ENCODE measurements at regions not wholly inside any gene's neighbourhood (a gene's known extent, or its start where the extent isn't known, plus 50 kb on each side); places are given as distances from the start of the nearest gene placed in this dataset.

DNA sequence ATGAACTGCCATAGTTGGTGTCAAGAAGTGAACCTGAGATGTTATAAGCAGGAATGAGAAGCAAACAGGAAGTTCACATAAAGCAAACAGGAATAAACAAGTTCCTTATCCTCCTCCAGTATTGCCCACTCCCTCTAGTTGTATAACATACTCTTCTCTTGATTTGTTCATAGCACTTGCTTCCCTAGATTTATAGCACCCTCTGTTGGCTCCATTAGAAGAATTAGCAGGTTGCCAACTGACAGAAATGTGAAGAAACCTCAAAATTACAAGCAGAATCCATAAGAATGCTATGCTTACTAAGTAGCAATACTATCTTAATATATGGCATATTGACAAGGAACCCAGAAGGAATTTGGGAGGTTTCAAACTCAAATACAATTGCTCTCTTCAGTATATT lies 195.4 kb downstream of the TBX18 start:
- Histone ChIP-seq H3K9me1 (ENCODE audit: control insufficient read depth, insufficient read depth, low read length) (no peaks in the 10 kb centered on the region), H3K4me2 (ENCODE audit: insufficient read depth, low read length) (no peak overlapping the region), H3K27ac (ENCODE audit: extremely low read depth, low read depth, low read length) (no peak overlapping the region), H3K4me1 (replicated peaks in 1 of 2; ENCODE audit: control insufficient read depth in 2 of 2, insufficient read depth in 2 of 2, low read length in 2 of 2) (no peaks in the 10 kb centered on the region), H3K4me3 (no peak overlapping the region), H3K79me2 (ENCODE audit: control insufficient read depth, insufficient read depth, low read length) (no peaks in the 10 kb centered on the region), H3K9me3 (replicated peaks; ENCODE audit: control insufficient read depth, insufficient read depth, low read depth, low read length) (no peaks in the 10 kb centered on the region), H4K20me1 (replicated peaks; ENCODE audit: control insufficient read depth, insufficient read depth, low read length) (no peaks in the 10 kb centered on the region), H2AFZ (ENCODE audit: low read depth, low read length) (no peak overlapping the region), H3K27me3 (ENCODE audit: control insufficient read depth in 2 of 2, insufficient read depth in 2 of 2, low read length in 2 of 2) (no peaks in the 10 kb centered on the region), H3K9ac (ENCODE audit: insufficient read depth in 1 of 2, low read depth in 2 of 2, low read length in 2 of 2) (no peak overlapping the region), H3K36me3 (ENCODE audit: control insufficient read depth, insufficient read depth, low read length) (no peaks in the 10 kb centered on the region)
- intact Hi-C loops (cut with micrococcal nuclease) = loop anchor here (5.0 kb wide), 1 partner anchor 142 kb away; no protein-coding TSS in a partner anchor
- POLR2A ChIA-PET = no interaction called here
- TF ChIP-seq, protein P1, sequence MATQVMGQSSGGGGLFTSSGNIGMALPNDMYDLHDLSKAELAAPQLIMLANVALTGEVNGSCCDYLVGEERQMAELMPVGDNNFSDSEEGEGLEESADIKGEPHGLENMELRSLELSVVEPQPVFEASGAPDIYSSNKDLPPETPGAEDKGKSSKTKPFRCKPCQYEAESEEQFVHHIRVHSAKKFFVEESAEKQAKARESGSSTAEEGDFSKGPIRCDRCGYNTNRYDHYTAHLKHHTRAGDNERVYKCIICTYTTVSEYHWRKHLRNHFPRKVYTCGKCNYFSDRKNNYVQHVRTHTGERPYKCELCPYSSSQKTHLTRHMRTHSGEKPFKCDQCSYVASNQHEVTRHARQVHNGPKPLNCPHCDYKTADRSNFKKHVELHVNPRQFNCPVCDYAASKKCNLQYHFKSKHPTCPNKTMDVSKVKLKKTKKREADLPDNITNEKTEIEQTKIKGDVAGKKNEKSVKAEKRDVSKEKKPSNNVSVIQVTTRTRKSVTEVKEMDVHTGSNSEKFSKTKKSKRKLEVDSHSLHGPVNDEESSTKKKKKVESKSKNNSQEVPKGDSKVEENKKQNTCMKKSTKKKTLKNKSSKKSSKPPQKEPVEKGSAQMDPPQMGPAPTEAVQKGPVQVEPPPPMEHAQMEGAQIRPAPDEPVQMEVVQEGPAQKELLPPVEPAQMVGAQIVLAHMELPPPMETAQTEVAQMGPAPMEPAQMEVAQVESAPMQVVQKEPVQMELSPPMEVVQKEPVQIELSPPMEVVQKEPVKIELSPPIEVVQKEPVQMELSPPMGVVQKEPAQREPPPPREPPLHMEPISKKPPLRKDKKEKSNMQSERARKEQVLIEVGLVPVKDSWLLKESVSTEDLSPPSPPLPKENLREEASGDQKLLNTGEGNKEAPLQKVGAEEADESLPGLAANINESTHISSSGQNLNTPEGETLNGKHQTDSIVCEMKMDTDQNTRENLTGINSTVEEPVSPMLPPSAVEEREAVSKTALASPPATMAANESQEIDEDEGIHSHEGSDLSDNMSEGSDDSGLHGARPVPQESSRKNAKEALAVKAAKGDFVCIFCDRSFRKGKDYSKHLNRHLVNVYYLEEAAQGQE (IDR thresholded peaks at IDR 0.05; ENCODE audit: borderline replicate concordance) = peak; percentile 40; the same call in 1 of the 2 replicates
- TF ChIP-seq, protein P1 (CRISPR knock-in tag; IDR thresholded peaks at IDR 0.05; ENCODE audit: low read depth) = no peak
- TF ChIP-seq, protein P2, sequence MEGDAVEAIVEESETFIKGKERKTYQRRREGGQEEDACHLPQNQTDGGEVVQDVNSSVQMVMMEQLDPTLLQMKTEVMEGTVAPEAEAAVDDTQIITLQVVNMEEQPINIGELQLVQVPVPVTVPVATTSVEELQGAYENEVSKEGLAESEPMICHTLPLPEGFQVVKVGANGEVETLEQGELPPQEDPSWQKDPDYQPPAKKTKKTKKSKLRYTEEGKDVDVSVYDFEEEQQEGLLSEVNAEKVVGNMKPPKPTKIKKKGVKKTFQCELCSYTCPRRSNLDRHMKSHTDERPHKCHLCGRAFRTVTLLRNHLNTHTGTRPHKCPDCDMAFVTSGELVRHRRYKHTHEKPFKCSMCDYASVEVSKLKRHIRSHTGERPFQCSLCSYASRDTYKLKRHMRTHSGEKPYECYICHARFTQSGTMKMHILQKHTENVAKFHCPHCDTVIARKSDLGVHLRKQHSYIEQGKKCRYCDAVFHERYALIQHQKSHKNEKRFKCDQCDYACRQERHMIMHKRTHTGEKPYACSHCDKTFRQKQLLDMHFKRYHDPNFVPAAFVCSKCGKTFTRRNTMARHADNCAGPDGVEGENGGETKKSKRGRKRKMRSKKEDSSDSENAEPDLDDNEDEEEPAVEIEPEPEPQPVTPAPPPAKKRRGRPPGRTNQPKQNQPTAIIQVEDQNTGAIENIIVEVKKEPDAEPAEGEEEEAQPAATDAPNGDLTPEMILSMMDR (IDR thresholded peaks at IDR 0.05 in 2 of 3, conservative IDR thresholded peaks at IDR 0.05 in 1 of 3; ENCODE audit: insufficient read depth in 2 of 3, low read depth in 1 of 3, low read length in 3 of 3) = peak in 2 of 3 experiments; percentile 17 to 41; a peak in 3 of 6 replicates
- TF ChIP-seq RAD21 (CRISPR knock-in tag; conservative IDR thresholded peaks at IDR 0.05 in 1 of 2, IDR thresholded peaks at IDR 0.05 in 1 of 2) = peak; percentile 24 to 54; a peak in 2 of 4 replicates
- no peak for TF ChIP-seq POLR2AphosphoS5 (IDR thresholded peaks at IDR 0.05; ENCODE audit: control insufficient read depth, insufficient read depth, low read depth, low read length)
- TF ChIP-seq ZNF584 (CRISPR knock-in tag; IDR thresholded peaks at IDR 0.05; ENCODE audit: low read depth) = no peak
- no peak for FAIRE-seq
- no TSS peak for BruUV-seq (replicated peaks)
- in situ Hi-C loops (cut with MboI) = no loop called here
- ATAC-seq = no peak
- CTCF ChIA-PET (ENCODE audit: low intra/inter-chr PET ratio) = no interaction called here
- peak in 1 of 4 experiments; percentile 9 for DNase-seq (ENCODE audit: extremely low read depth in 1 of 4, low spot score in 3 of 4)

Measured in K562 (cell line).